ENCODE measurements at regions not wholly inside any gene's neighbourhood (a gene's known extent, or its start where the extent isn't known, plus 50 kb on each side); places are given as distances from the start of the nearest gene placed in this dataset.

GRCh38 chr2:21820271-21820670, 696.5 kb downstream of the TDRD15 start:
- CTCF ChIA-PET: interaction anchor here (0.6 kb wide), 1 partner anchor 314 kb away, joined by 3 read pairs; no protein-coding TSS in a partner anchor
- POLR2A ChIA-PET (ENCODE audit: low non-redundant PET): no interaction called here
- no peak for DNase-seq (ENCODE audit: low spot score)
- no peak overlapping the region for H3K27ac ChIP-seq
- TF ChIP-seq, protein P1, sequence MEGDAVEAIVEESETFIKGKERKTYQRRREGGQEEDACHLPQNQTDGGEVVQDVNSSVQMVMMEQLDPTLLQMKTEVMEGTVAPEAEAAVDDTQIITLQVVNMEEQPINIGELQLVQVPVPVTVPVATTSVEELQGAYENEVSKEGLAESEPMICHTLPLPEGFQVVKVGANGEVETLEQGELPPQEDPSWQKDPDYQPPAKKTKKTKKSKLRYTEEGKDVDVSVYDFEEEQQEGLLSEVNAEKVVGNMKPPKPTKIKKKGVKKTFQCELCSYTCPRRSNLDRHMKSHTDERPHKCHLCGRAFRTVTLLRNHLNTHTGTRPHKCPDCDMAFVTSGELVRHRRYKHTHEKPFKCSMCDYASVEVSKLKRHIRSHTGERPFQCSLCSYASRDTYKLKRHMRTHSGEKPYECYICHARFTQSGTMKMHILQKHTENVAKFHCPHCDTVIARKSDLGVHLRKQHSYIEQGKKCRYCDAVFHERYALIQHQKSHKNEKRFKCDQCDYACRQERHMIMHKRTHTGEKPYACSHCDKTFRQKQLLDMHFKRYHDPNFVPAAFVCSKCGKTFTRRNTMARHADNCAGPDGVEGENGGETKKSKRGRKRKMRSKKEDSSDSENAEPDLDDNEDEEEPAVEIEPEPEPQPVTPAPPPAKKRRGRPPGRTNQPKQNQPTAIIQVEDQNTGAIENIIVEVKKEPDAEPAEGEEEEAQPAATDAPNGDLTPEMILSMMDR (conservative IDR thresholded peaks at IDR 0.05; ENCODE audit: low read depth): no peak

DNA sequence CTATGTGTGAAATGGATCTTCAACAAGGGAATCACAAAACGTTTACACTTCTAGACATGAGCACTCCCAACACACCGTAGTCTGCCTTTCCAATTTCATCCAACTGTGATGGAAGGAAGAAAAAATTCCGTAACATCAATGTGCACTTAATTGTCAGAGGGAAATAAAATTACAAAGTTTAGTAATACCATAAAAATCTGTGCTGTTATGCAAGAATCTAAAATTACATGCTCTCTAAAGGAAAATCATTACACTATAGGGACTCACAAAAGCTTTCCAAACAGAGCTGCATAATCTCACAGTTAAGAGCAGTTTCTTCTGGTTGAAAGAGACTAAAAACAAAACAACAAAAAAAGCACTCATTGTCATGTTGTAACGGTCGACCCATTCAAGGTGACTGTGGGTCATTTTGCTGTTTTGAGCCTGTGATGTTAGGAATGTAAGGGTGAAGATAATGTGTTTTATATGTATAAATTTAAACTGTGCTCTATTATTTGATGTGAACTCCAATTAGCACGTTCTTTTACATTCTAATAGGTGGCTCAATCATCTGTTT, 698.0 kb downstream of the TDRD15 start:
- no peak overlapping the region for H3K27ac ChIP-seq
- no peak for DNase-seq (ENCODE audit: low spot score)
- ChIA-PET CTCF (interaction anchor here (0.6 kb wide), 2 partner anchors 9 to 15 kb away, joined by 3 to 4 read pairs; no protein-coding TSS in a partner anchor), POLR2A (ENCODE audit: low non-redundant PET) (no interaction called here)
- TF ChIP-seq, protein P1 (conservative IDR thresholded peaks at IDR 0.05; ENCODE audit: low read depth): no peak

DNA sequence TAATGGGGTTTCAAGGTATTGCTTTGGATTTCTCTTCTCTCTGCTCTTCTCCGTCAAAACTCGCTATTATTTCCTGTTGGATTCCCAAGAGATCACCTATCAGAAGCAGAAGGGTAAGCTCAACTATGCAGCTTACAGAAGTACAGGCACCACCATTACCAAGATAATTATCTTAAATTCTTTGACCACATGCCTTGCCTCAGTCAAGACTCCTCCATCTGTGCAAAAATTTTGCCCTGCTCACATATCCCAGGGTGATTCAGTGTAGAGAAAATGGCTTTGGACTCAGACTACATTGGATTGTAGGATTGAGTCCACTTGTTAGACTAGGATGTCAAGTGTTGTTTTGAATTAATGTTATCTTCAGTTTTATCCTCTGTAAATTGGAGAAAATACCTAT, 698.7 kb downstream of the TDRD15 start:
- H3K27ac ChIP-seq: no peak overlapping the region
- DNase-seq (ENCODE audit: low spot score): no peak
- POLR2A ChIA-PET (ENCODE audit: low non-redundant PET): no interaction called here
- CTCF ChIA-PET: no interaction called here
- TF ChIP-seq, protein P1 (conservative IDR thresholded peaks at IDR 0.05; ENCODE audit: low read depth): no peak

DNA sequence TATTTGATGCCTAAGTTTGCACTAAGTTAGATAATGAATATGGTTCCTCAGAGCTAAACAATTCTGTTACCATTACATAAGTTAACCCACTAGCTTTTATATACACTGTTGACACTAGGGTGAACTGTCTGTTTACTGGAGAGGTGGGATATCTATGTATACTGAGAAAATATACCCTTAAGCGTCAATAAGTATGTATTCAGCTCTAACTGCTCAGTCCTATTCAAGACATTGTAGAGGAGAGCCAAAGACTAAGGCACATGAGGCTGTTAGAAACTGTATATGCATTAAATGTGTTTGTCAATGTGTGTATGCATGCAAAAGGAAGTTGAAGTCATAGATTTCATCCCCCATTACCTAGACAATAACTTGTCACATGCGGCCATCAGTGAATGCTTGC, 710.0 kb downstream of the TDRD15 start:
- TF ChIP-seq, protein P1 (conservative IDR thresholded peaks at IDR 0.05; ENCODE audit: low read depth): no peak
- DNase-seq (ENCODE audit: low spot score): no peak
- no peak overlapping the region for H3K27ac ChIP-seq
- CTCF ChIA-PET: no interaction called here
- POLR2A ChIA-PET (ENCODE audit: low non-redundant PET): no interaction called here

DNA sequence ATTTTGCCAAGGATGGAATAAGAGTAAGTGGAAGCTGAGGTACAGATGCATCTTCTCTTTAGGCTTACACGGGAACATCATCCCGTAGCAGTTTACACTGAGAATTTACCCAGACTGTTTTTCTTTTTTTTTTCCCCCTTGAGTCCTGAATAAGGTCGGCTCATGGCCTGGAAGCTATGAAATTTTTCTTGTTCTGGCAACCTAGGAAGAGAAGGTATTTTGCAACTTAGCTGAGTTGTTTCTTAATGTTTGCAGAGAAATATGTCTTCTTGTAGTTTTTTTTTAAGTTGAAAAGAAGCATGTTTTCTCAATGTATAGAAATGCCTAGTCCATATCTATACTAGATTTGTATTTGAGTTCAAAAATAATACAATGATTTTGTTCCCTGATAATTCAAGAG, 712.5 kb downstream of the TDRD15 start:
- H3K27ac ChIP-seq: no peak overlapping the region
- ChIA-PET POLR2A (ENCODE audit: low non-redundant PET) (no interaction called here), CTCF (no interaction called here)
- TF ChIP-seq, protein P1 (conservative IDR thresholded peaks at IDR 0.05; ENCODE audit: low read depth): no peak
- DNase-seq (ENCODE audit: low spot score): no peak

GRCh38 chr2:21836719-21837118, 713.0 kb downstream of the TDRD15 start:
- CTCF ChIA-PET: no interaction called here
- TF ChIP-seq, protein P1 (conservative IDR thresholded peaks at IDR 0.05; ENCODE audit: low read depth): no peak
- POLR2A ChIA-PET (ENCODE audit: low non-redundant PET): no interaction called here
- no peak overlapping the region for H3K27ac ChIP-seq
- no peak for DNase-seq (ENCODE audit: low spot score)
